Stimulated activated naive CD8-positive, alpha-beta T cell treated with anti-CD3 and anti-CD28 coated beads, Interleukin-15, Interleukin-2, amounts not matched to agents 100 ng/mL and 50 ng/mL, for 24 hours (primary cell): ENCODE measurements at regions not wholly inside any gene's neighbourhood (a gene's known extent, or its start where the extent isn't known, plus 50 kb on each side); places are given as distances from the start of the nearest gene placed in this dataset.

Experiments used
- H3K27ac Mint-ChIP-seq: one replicate; pipeline ENCODE4 v1.8.0; 2021; ENCODE audit warnings: mild to moderate bottlenecking, mixed read lengths
- H3K27me3 Mint-ChIP-seq: one replicate; pipeline ENCODE4 v1.8.0; 2021; ENCODE audit warnings: mixed read lengths
- H3K36me3 Mint-ChIP-seq: one replicate; pipeline ENCODE4 v1.8.0; 2021; ENCODE audit warnings: low read depth, mixed read lengths
- H3K4me1 Mint-ChIP-seq: one replicate; pipeline ENCODE4 v1.8.0; 2021; ENCODE audit warnings: low read depth, mixed read lengths
- H3K4me3 Mint-ChIP-seq: one replicate; pipeline ENCODE4 v1.8.0; 2021; ENCODE audit warnings: mild to moderate bottlenecking, mixed read lengths
- H3K9me3 Mint-ChIP-seq: one replicate; pipeline ENCODE4 v1.8.0; 2021; ENCODE audit warnings: mixed read lengths

DNA sequence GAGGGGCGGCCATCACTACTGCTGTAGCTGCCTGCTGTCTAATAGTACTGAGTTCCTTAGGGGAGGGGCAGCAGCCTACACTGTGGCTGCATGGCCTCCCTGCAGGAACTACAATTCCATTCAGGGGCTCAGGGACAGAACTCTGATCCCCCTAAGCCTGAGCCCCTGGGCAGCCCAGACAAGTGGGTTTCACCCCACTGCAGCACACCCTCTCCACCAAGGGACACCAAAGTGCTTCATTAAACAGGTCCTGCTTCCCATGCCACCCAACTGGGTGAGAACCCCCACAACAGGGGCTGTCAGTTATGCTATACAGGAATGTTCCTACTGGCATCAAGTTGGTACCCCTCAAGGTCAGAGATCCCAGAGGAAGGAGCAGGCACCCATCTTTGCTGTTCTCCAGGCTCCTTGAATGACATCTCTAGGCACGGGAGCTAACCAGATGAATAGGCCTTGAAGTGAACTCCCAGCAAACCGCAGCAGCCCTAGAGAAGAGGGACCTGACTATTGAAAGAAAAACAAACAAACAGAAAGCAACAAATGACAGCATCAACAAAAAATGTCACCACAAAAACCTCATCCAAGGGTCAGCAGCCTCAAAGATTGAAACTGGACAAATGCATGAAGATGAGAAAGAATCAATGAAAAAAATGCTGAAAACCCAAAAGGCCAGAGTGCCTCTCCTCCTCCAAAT is 437.4 kb downstream of the NUF2 start:
- H3K4me1 Mint-ChIP-seq: no peaks in the 10 kb centered on the region
- no peak overlapping the region for H3K27ac Mint-ChIP-seq
- no peak overlapping the region for H3K4me3 Mint-ChIP-seq
- H3K9me3 Mint-ChIP-seq: peaks cover 27% of the 10 kb centered on the region
- no peaks in the 10 kb centered on the region for H3K27me3 Mint-ChIP-seq
- H3K36me3 Mint-ChIP-seq: no peaks in the 10 kb centered on the region

DNA sequence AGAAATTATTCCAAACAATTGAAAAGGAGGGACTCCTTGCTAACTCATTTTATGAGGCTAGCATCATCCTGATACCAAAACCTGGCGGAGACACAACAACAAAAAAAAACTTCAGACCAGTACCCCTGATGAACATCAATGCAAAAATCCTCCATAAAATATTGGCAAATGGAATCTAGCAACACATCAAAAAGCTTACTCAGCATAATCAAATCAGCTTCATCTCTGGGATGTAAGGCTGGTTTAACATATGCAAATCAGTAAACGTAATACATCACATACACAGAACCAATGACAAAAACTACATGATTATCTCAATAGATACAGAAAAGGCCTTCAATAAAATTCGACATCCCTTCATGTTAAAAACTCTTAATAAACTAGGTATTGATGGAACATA is 440.1 kb downstream of the NUF2 start:
- H3K27ac Mint-ChIP-seq: no peak overlapping the region
- H3K4me3 Mint-ChIP-seq: no peak overlapping the region
- no peaks in the 10 kb centered on the region for H3K27me3 Mint-ChIP-seq
- no peaks in the 10 kb centered on the region for H3K4me1 Mint-ChIP-seq
- peaks cover 34% of the 10 kb centered on the region for H3K9me3 Mint-ChIP-seq
- no peaks in the 10 kb centered on the region for H3K36me3 Mint-ChIP-seq

DNA sequence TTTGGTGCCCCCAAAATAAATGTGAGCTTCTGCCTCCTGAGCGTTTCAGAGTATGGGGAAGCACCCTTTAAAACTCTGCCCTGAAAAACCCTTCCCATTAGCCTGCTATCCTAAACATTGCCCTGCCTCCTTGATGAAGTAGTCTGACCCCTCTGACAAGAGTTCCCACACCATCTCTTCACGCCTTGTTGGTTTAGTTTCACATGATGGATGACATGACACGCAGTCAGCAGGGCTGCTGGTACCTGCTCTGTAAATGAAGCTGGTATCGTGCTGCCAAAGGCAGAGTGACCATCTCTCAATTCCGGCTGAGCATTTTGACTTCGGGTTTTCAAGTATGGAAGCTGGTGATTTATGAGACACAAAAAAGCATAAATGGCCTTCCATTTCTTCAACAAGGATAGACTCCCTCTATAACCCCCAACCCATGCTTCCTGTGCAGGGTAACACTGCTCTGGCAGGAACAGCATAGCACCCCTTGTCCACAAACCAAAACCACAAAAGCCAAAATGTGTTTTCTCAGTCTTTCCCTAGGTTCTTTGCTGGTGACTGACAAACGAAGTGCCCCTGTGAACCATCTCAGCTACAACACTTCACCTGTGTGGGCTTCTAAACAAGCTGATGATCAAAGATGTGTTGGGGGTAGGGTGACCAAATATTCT is 444.6 kb downstream of the NUF2 start:
- Mint-ChIP-seq H3K27ac (no peak overlapping the region), H3K4me3 (no peak overlapping the region), H3K27me3 (no peaks in the 10 kb centered on the region), H3K4me1 (no peaks in the 10 kb centered on the region), H3K36me3 (no peaks in the 10 kb centered on the region), H3K9me3 (peaks cover 14% of the 10 kb centered on the region)

DNA sequence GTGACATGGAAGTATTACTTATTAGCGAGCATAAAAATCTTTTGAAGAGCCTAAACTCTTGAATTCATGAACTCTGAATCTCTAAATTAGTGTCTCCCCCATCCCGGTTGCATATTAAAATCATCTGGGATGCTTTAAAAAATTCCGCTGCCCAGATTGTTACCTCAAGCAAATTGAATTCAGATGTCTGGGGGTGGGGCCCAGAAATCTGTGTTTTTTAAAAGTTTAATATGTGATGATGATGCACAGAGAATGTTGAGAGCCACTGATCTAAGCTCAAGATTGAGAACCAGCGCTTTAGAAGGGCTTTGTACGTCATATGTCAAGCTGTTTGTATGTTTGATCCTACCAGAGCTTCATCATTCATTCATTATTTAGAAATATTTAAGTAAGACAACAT is 446.8 kb downstream of the NUF2 start:
- no peaks in the 10 kb centered on the region for H3K4me1 Mint-ChIP-seq
- no peaks in the 10 kb centered on the region for H3K36me3 Mint-ChIP-seq

DNA sequence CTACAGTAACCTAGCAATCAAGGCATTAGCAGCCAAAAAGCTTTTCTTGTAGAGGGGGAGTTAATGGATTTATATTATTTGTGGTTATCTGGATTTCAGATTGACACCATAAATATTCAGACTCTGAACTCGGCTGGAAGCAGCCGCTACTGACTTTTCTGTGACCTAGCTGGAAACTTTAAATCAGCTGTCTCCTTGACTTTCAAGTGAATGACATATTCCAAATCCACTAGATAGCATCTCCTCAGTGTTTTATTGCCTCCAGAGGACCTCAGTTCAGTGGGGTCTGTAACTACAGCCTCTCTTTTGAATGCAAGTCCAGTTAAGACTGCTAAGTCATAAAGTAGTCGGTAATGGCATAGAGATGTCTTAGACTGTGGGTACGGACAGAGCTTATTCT is 448.5 kb downstream of the NUF2 start:
- Mint-ChIP-seq H3K4me1 (no peaks in the 10 kb centered on the region), H3K4me3 (no peak overlapping the region), H3K9me3 (peaks cover 16% of the 10 kb centered on the region), H3K27ac (no peak overlapping the region), H3K27me3 (no peaks in the 10 kb centered on the region), H3K36me3 (no peaks in the 10 kb centered on the region)

More for the DNA sequence above, 446.8 kb downstream of the NUF2 start:
- no peaks in the 10 kb centered on the region for H3K27me3 Mint-ChIP-seq
- no peak overlapping the region for H3K4me3 Mint-ChIP-seq
- H3K27ac Mint-ChIP-seq: no peak overlapping the region
- peaks cover 11% of the 10 kb centered on the region for H3K9me3 Mint-ChIP-seq

DNA sequence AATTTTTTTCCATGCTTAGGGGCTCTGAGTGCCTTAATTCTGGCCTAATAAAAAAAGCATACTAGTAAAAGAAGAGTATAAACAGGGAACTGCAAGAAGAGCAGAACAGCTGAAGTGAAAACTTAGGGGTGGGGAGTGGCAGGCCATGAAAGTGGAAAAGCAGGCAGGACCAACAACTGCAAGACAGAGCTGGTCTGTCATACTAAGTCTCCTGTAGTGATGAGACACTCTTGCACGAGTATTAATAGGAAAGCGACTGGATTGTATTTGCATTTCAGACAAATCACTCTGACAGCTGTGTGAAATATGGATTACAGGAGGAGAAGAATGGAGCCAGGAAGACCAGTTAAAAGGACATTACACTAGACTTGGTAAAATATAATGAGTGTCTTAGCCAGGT is 449.9 kb downstream of the NUF2 start:
- Mint-ChIP-seq H3K27me3 (no peaks in the 10 kb centered on the region), H3K9me3 (peaks cover 8% of the 10 kb centered on the region), H3K4me1 (no peaks in the 10 kb centered on the region), H3K4me3 (no peak overlapping the region), H3K36me3 (no peaks in the 10 kb centered on the region), H3K27ac (no peak overlapping the region)

DNA sequence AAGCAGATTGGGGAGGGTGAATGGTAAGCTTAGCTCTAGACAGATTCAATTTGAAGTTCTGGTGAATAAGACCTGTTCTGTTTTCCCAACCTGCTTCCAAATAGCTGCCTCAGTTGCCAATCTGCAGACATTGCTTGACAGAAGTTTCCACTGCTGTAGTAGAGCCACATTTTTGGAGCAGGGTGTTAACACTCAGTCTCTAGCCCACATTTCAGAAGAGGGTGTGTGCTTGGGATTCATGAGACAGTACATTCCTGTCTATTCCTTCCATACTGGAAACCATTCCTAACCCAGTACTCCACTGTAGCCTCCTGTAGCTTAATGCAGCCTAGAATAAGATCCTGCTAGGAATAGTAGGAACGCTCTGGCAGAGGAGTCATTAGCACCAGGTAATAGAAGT is 450.5 kb downstream of the NUF2 start:
- H3K4me3 Mint-ChIP-seq: no peak overlapping the region
- H3K27me3 Mint-ChIP-seq: no peaks in the 10 kb centered on the region
- H3K36me3 Mint-ChIP-seq: no peaks in the 10 kb centered on the region
- H3K4me1 Mint-ChIP-seq: no peaks in the 10 kb centered on the region
- no peak overlapping the region for H3K27ac Mint-ChIP-seq
- H3K9me3 Mint-ChIP-seq: peaks cover 8% of the 10 kb centered on the region

DNA sequence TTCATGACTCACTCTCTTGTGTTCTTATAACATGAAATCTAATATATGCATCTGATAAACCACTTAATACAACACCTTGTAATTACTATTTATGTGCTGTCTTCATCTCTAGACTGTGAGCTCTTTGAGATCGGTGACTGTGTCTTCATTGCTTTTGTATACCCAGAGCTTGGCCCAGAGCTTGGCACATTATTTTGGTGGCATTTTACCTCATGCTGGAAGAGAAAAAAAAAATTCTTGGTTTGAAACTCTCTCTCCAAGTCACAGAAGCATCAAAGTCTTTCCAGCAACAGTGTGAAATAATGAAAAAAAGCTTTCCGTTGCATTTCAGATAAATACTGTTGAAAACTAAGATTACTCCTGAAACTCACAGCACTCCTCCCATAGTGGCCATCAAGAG is 451.6 kb downstream of the NUF2 start:
- H3K27me3 Mint-ChIP-seq: no peaks in the 10 kb centered on the region
- no peak overlapping the region for H3K4me3 Mint-ChIP-seq
- no peak overlapping the region for H3K27ac Mint-ChIP-seq
- H3K4me1 Mint-ChIP-seq: no peaks in the 10 kb centered on the region
- peaks cover 8% of the 10 kb centered on the region for H3K9me3 Mint-ChIP-seq
- no peaks in the 10 kb centered on the region for H3K36me3 Mint-ChIP-seq

DNA sequence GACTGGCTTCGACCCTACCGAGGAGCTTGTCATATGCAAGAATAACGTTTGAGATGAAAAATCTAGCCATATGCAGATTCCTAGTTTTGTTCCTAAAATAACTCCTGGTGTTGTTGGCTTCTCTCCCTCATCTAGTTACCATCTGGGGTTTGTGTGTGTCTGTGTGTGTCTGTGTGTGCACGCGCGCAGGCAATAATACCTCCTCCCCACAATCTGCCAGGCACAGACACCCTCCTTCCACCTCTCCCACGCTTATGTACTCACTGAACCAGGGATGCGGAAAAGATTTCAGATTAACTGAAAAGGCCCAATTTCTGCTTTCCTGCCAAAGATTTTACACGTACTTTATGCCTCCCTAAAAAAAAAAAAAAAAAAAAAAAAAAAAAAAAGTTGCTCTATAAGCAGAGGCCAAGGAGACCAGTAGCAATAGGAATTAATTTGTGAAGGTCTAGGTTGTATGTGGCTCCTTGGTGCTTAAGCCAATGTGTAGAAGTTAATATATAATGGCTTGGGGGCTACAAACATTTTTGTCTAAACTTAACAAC is 452.7 kb downstream of the NUF2 start:
- H3K27ac Mint-ChIP-seq: no peak overlapping the region
- H3K27me3 Mint-ChIP-seq: no peaks in the 10 kb centered on the region
- H3K36me3 Mint-ChIP-seq: no peaks in the 10 kb centered on the region
- peaks cover 8% of the 10 kb centered on the region for H3K9me3 Mint-ChIP-seq
- no peaks in the 10 kb centered on the region for H3K4me1 Mint-ChIP-seq
- H3K4me3 Mint-ChIP-seq: no peak overlapping the region

DNA sequence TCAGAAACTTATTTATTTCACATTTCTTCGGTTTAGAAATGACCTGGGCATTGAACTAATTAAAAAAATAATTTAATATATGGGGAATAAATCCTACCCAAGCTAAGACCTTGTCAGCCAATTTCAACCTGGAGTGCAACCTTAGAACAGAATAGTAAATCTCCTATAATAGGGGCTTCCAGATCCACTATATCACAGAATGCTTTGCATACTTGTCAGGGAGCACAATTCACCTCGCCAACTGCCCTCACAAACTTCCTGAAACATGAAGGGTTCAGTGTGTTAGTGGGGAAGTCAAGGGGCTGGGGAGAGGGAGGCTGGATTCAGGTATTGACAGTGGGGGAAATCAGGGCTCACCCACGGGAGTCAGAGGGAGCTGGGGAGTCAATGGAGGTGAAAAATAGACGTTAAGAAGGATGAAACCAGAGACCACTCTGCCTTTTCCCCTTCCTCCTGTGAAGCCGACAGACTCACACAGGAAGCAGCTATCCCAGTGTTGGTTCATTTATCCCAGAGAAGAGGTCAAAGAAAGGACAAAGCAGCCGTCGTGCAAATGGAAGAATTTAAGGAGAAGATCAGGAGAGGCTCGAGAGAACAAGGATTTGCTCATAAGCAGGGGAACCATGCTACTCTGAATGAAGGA is 453.3 kb downstream of the NUF2 start:
- Mint-ChIP-seq H3K27me3 (no peaks in the 10 kb centered on the region), H3K27ac (no peak overlapping the region), H3K4me1 (no peaks in the 10 kb centered on the region), H3K9me3 (peaks cover 8% of the 10 kb centered on the region), H3K36me3 (no peaks in the 10 kb centered on the region), H3K4me3 (no peak overlapping the region)

DNA sequence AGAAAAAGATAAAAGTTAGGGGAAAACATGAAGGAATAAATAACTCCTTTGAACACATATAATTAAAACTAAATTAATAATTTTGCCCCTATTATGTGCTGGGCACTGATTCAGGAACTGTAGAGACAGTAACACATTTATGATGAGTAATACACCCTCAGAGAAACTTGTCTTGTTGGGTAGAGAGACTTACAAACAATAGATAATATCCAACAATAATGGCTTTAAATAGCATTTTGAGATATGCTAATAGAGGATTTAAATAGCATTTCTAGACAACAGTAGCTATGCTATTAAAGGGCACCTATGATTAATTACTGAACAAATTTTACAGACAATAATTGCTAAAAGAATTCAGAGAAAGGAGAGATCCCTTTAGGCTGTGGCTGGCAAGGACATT is 455.5 kb downstream of the NUF2 start:
- H3K36me3 Mint-ChIP-seq: no peaks in the 10 kb centered on the region
- no peaks in the 10 kb centered on the region for H3K4me1 Mint-ChIP-seq
- H3K4me3 Mint-ChIP-seq: no peak overlapping the region
- peaks cover 8% of the 10 kb centered on the region for H3K9me3 Mint-ChIP-seq
- H3K27me3 Mint-ChIP-seq: no peaks in the 10 kb centered on the region
- H3K27ac Mint-ChIP-seq: no peak overlapping the region

DNA sequence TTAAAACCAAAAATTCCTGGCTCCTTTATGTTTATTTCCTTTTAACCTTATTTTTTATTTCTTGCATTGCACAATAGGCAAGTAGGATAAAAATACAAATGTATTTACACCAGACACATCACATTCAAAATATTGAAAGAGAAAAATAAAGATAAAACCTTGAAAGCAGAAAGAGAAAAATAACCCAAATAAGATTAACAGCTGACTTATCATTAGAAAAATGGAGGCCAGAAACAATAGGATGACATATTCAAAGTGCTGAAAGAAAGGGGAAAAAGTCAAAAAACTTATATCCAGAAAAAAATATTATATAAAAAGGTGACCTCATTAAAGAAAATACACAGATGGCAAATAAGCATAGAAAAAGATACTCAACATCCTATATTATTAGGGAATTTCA is 459.4 kb downstream of the NUF2 start:
- H3K27me3 Mint-ChIP-seq: no peaks in the 10 kb centered on the region
- no peaks in the 10 kb centered on the region for H3K9me3 Mint-ChIP-seq
- no peak overlapping the region for H3K4me3 Mint-ChIP-seq
- H3K27ac Mint-ChIP-seq: no peak overlapping the region
- no peaks in the 10 kb centered on the region for H3K4me1 Mint-ChIP-seq
- no peaks in the 10 kb centered on the region for H3K36me3 Mint-ChIP-seq

DNA sequence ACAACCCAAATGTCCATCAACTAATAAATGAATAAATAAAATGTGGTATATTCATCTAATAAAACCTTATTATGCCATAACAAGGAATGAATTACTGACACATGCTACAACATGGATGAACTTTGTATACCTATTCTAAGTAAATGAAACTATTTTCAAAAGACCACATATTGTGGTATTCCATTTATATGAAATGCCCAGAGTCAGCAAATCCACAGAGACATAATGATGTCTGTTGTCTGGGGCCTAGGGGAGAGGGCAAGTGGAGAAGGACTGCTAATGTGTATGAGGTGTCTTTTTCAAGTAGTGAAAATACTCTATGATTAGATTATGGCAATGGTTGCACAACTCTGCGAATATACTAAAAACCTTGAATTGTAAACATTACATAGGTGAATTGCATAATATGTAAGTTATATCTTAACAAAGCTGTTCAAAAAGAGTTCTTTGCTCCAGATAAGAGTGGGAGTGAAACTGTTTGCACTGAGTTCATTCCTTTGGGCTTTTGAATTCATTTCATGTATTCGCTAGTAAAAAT is 464.2 kb downstream of the NUF2 start:
- Mint-ChIP-seq H3K4me1 (no peaks in the 10 kb centered on the region), H3K27me3 (no peaks in the 10 kb centered on the region), H3K36me3 (no peaks in the 10 kb centered on the region), H3K4me3 (no peak overlapping the region), H3K9me3 (peaks cover 4% of the 10 kb centered on the region), H3K27ac (no peak overlapping the region)

DNA sequence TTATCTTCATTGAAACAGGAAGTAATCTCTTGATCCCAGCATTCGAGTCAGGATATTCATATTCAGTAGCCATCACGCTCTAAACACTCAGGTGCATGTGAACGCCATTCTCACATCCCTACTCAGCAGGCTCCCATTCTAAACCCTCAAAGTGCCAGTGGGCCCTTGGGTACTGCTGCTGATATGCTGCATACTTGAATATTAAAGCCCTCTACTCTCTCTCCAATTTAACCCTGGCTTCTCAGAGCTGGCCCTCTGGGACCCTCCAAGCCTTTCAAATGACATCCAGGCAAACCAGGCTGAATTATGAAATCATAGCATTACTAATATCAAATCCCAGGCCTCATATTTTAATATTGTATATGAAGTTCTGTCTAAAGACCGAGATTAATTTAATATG is 468.2 kb downstream of the NUF2 start:
- Mint-ChIP-seq H3K27ac (no peak overlapping the region), H3K9me3 (peaks cover 12% of the 10 kb centered on the region), H3K4me1 (no peaks in the 10 kb centered on the region), H3K4me3 (no peak overlapping the region), H3K36me3 (no peaks in the 10 kb centered on the region), H3K27me3 (no peaks in the 10 kb centered on the region)

DNA sequence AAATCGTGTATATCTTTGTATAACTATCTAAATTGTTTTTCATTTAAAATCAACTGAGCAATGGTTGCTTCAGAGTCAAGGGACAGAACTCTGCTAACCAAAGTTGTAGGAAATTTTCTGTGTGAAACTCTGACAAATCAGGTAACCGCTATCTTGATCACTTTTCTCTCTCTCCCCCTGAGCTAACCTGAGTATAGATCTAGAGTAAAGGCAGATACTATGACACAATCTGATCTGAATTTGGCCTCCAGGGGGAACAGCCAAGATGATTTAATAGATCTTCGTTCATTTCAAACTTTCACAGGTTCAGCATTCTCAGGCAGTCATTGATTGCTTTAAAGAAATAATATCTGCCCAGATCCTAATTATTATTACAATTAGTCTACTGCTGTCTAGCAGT is 472.8 kb downstream of the NUF2 start:
- Mint-ChIP-seq H3K9me3 (peaks cover 17% of the 10 kb centered on the region), H3K36me3 (no peaks in the 10 kb centered on the region), H3K27me3 (no peaks in the 10 kb centered on the region), H3K4me3 (no peak overlapping the region), H3K27ac (no peak overlapping the region), H3K4me1 (no peaks in the 10 kb centered on the region)
